Activated T-cell treated with anti-CD3 and anti-CD28 coated beads, Interleukin-2, amount 50 U/mL, for 24 hours (primary cell): ENCODE measurements at regions not wholly inside any gene's neighbourhood (a gene's known extent, or its start where the extent isn't known, plus 50 kb on each side); places are given as distances from the start of the nearest gene placed in this dataset.

ENCODE experiments used
- DNase-seq: peaks from one replicate; pipeline ENCODE4 v3.0.0-alpha.2; 2020
- H3K27ac Mint-ChIP-seq: 2 replicates; pipeline ENCODE4 v1.8.0; 2020; ENCODE audit warnings: mild to moderate bottlenecking, mixed read lengths
- H3K27me3 Mint-ChIP-seq: 2 replicates; pipeline ENCODE4 v1.8.0; 2020; ENCODE audit warnings: mixed read lengths
- H3K36me3 Mint-ChIP-seq: 2 replicates; pipeline ENCODE4 v1.8.0; 2020; ENCODE audit warnings: low read depth, mixed read lengths
- H3K4me1 Mint-ChIP-seq: 2 replicates; pipeline ENCODE4 v1.8.0; 2020; ENCODE audit warnings: low read depth, mixed read lengths
- H3K4me3 Mint-ChIP-seq: 2 replicates; pipeline ENCODE4 v1.8.0; 2020; ENCODE audit warnings: mild to moderate bottlenecking, moderate library complexity, mixed read lengths
- H3K9me3 Mint-ChIP-seq: 2 replicates; pipeline ENCODE4 v1.8.0; 2020; ENCODE audit warnings: mixed read lengths

- no peak for DNase-seq
- peaks cover 2% of the 10 kb centered on the region for H3K27me3 Mint-ChIP-seq
- no peaks in the 10 kb centered on the region for H3K9me3 Mint-ChIP-seq
- no peaks in the 10 kb centered on the region for H3K4me1 Mint-ChIP-seq
- H3K27ac Mint-ChIP-seq: no peak overlapping the region
- no peaks in the 10 kb centered on the region for H3K36me3 Mint-ChIP-seq
- no peak overlapping the region for H3K4me3 Mint-ChIP-seq
These were observed 418.3 kb upstream of the IRX4 start for GRCh38 chr5:2300861-2301574.

GRCh38 chr5:2300421-2300820, 417.7 kb upstream of the IRX4 start:
- Mint-ChIP-seq H3K9me3 (no peaks in the 10 kb centered on the region), H3K4me3 (no peak overlapping the region)

GRCh38 chr5:2299388-2300220, 416.9 kb upstream of the IRX4 start:
- no peak overlapping the region for H3K27ac Mint-ChIP-seq
- no peaks in the 10 kb centered on the region for H3K36me3 Mint-ChIP-seq
- no peaks in the 10 kb centered on the region for H3K4me1 Mint-ChIP-seq
- no peak overlapping the region for H3K4me3 Mint-ChIP-seq
- H3K9me3 Mint-ChIP-seq: no peaks in the 10 kb centered on the region
- H3K27me3 Mint-ChIP-seq: peaks cover 2% of the 10 kb centered on the region
- DNase-seq: no peak

More at GRCh38 chr5:2300421-2300820, 417.7 kb upstream of the IRX4 start:
- Mint-ChIP-seq H3K27ac (no peak overlapping the region), H3K4me1 (no peaks in the 10 kb centered on the region), H3K36me3 (no peaks in the 10 kb centered on the region), H3K27me3 (peaks cover 2% of the 10 kb centered on the region)
- DNase-seq: no peak

GRCh38 chr5:2298781-2299180, 416.1 kb upstream of the IRX4 start:
- no peak for DNase-seq
- Mint-ChIP-seq H3K36me3 (no peaks in the 10 kb centered on the region), H3K27me3 (peaks cover 2% of the 10 kb centered on the region), H3K9me3 (no peaks in the 10 kb centered on the region), H3K4me3 (no peak overlapping the region), H3K27ac (no peak overlapping the region), H3K4me1 (no peaks in the 10 kb centered on the region)

- no peak for DNase-seq
- H3K27me3 Mint-ChIP-seq: peaks cover 2% of the 10 kb centered on the region
- no peaks in the 10 kb centered on the region for H3K4me1 Mint-ChIP-seq
- H3K27ac Mint-ChIP-seq: no peak overlapping the region
- H3K9me3 Mint-ChIP-seq: no peaks in the 10 kb centered on the region
- H3K36me3 Mint-ChIP-seq: no peaks in the 10 kb centered on the region
- no peak overlapping the region for H3K4me3 Mint-ChIP-seq
These were observed 415.3 kb upstream of the IRX4 start for GRCh38 chr5:2297991-2298390.

GRCh38 chr5:2295476-2295875, 412.8 kb upstream of the IRX4 start:
- Mint-ChIP-seq H3K4me3 (no peak overlapping the region), H3K27ac (no peak overlapping the region), H3K36me3 (no peaks in the 10 kb centered on the region), H3K9me3 (no peaks in the 10 kb centered on the region), H3K4me1 (no peaks in the 10 kb centered on the region), H3K27me3 (no peaks in the 10 kb centered on the region)
- no peak for DNase-seq

- H3K36me3 Mint-ChIP-seq: no peaks in the 10 kb centered on the region
- no peak overlapping the region for H3K27ac Mint-ChIP-seq
- H3K27me3 Mint-ChIP-seq: no peaks in the 10 kb centered on the region
- no peaks in the 10 kb centered on the region for H3K4me1 Mint-ChIP-seq
- no peaks in the 10 kb centered on the region for H3K9me3 Mint-ChIP-seq
- no peak overlapping the region for H3K4me3 Mint-ChIP-seq
- DNase-seq: no peak
These were observed 411.2 kb upstream of the IRX4 start for GRCh38 chr5:2293906-2294305.

GRCh38 chr5:2291146-2291840, 408.6 kb upstream of the IRX4 start:
- Mint-ChIP-seq H3K4me1 (no peaks in the 10 kb centered on the region), H3K27ac (no peak overlapping the region), H3K9me3 (no peaks in the 10 kb centered on the region)

GRCh38 chr5:2289380-2289779, 406.7 kb upstream of the IRX4 start:
- no peaks in the 10 kb centered on the region for H3K9me3 Mint-ChIP-seq
- H3K4me3 Mint-ChIP-seq: no peak overlapping the region
- H3K27me3 Mint-ChIP-seq: no peaks in the 10 kb centered on the region
- no peak for DNase-seq
- no peak overlapping the region for H3K27ac Mint-ChIP-seq
- H3K36me3 Mint-ChIP-seq: no peaks in the 10 kb centered on the region
- H3K4me1 Mint-ChIP-seq: no peaks in the 10 kb centered on the region

More at GRCh38 chr5:2291146-2291840, 408.6 kb upstream of the IRX4 start:
- no peaks in the 10 kb centered on the region for H3K27me3 Mint-ChIP-seq
- H3K4me3 Mint-ChIP-seq: no peak overlapping the region
- H3K36me3 Mint-ChIP-seq: no peaks in the 10 kb centered on the region
- DNase-seq: no peak

- H3K9me3 Mint-ChIP-seq: no peaks in the 10 kb centered on the region
- DNase-seq: no peak
- H3K4me3 Mint-ChIP-seq: no peak overlapping the region
- H3K27me3 Mint-ChIP-seq: no peaks in the 10 kb centered on the region
- no peaks in the 10 kb centered on the region for H3K36me3 Mint-ChIP-seq
- no peak overlapping the region for H3K27ac Mint-ChIP-seq
- H3K4me1 Mint-ChIP-seq: no peaks in the 10 kb centered on the region
These were observed 406.2 kb upstream of the IRX4 start for GRCh38 chr5:2288968-2289367.

- Mint-ChIP-seq H3K4me3 (no peak overlapping the region), H3K9me3 (no peaks in the 10 kb centered on the region), H3K27ac (no peak overlapping the region), H3K36me3 (no peaks in the 10 kb centered on the region), H3K4me1 (no peaks in the 10 kb centered on the region), H3K27me3 (no peaks in the 10 kb centered on the region)
- DNase-seq: no peak
These were observed 405.7 kb upstream of the IRX4 start for GRCh38 chr5:2288466-2288865.

- no peak for DNase-seq
- Mint-ChIP-seq H3K27me3 (no peaks in the 10 kb centered on the region), H3K4me3 (no peak overlapping the region), H3K27ac (no peak overlapping the region), H3K9me3 (no peaks in the 10 kb centered on the region), H3K36me3 (no peaks in the 10 kb centered on the region), H3K4me1 (no peaks in the 10 kb centered on the region)
These were observed 403.5 kb upstream of the IRX4 start for GRCh38 chr5:2286250-2286649.

GRCh38 chr5:2284678-2285077, 402.0 kb upstream of the IRX4 start:
- Mint-ChIP-seq H3K9me3 (no peaks in the 10 kb centered on the region), H3K27me3 (no peaks in the 10 kb centered on the region), H3K4me1 (no peaks in the 10 kb centered on the region), H3K4me3 (no peak overlapping the region), H3K36me3 (no peaks in the 10 kb centered on the region), H3K27ac (no peak overlapping the region)
- no peak for DNase-seq

GRCh38 chr5:2283481-2284045, 400.8 kb upstream of the IRX4 start:
- H3K4me3 Mint-ChIP-seq: no peak overlapping the region
- H3K4me1 Mint-ChIP-seq: no peaks in the 10 kb centered on the region
- H3K27ac Mint-ChIP-seq: no peak overlapping the region
- no peaks in the 10 kb centered on the region for H3K9me3 Mint-ChIP-seq
- H3K27me3 Mint-ChIP-seq: no peaks in the 10 kb centered on the region
- H3K36me3 Mint-ChIP-seq: no peaks in the 10 kb centered on the region
- DNase-seq: no peak
